NT2/D1 (cell line): ENCODE measurements at regions not wholly inside any gene's neighbourhood (a gene's known extent, or its start where the extent isn't known, plus 50 kb on each side); places are given as distances from the start of the nearest gene placed in this dataset.

Source experiments
- YY1 ChIP-seq: IDR thresholded peaks from 2 replicates; pipeline ENCODE4 v1.6.1; 2011; ENCODE audit not compliant: insufficient read length, insufficient read depth
- ZNF274 ChIP-seq: IDR thresholded peaks from 2 replicates; pipeline ENCODE4 v1.6.1; 2011; ENCODE audit warnings: mild to moderate bottlenecking, low read depth, low read length

- no peak for TF ChIP-seq ZNF274
- TF ChIP-seq YY1, result no peak
Observed at GRCh38 chr1:106773206-106773605, 283.3 kb upstream of the PRMT6 start.
